Body of pancreas (tissue), 4 donors: ENCODE measurements at regions not wholly inside any gene's neighbourhood (a gene's known extent, or its start where the extent isn't known, plus 50 kb on each side); places are given as distances from the start of the nearest gene placed in this dataset.

ENCODE experiments used
- POLR2A ChIP-seq, 3 donors: fragments of 450-650 bp; IDR thresholded peaks; one replicate each; pipeline ENCODE4 v1.6.1; 2016; ENCODE audit warnings: antibody characterized with exemption in 3 of 3, mild to moderate bottlenecking in 2 of 3
- TF ChIP-seq, protein P1 (sequence below), 7 experiments: fragments of 450-650 bp in 4 of 7; fragments of 200-600 bp in 3 of 7; sonication (generic) in 3 of 7; IDR thresholded peaks; one replicate each; pipeline ENCODE4 v1.5.1; 2016 to 2019; ENCODE audit warnings: antibody characterized with exemption in 7 of 7

DNA sequence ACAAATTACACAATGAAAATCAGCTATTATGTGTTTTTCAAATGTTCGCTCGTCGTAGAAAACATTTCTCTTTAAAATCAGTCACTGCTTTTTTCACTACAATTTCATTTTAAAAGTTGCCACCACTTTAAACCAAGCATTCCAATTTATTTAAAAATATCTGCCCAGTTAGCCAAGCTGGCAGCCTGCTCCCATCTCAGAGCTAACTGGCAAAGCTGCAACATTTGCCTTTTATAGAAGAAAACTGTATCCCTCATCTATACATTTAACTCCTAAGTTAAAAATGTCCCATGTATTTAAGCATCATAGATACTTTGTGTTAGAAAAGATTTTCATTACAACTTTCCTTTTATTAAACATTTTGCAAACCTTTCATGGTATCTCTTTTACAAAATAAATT is 294.9 kb upstream of the ADAMTS16 start:
- no peak for TF ChIP-seq POLR2A (IDR thresholded peaks at IDR 0.05)
- TF ChIP-seq, protein P1, sequence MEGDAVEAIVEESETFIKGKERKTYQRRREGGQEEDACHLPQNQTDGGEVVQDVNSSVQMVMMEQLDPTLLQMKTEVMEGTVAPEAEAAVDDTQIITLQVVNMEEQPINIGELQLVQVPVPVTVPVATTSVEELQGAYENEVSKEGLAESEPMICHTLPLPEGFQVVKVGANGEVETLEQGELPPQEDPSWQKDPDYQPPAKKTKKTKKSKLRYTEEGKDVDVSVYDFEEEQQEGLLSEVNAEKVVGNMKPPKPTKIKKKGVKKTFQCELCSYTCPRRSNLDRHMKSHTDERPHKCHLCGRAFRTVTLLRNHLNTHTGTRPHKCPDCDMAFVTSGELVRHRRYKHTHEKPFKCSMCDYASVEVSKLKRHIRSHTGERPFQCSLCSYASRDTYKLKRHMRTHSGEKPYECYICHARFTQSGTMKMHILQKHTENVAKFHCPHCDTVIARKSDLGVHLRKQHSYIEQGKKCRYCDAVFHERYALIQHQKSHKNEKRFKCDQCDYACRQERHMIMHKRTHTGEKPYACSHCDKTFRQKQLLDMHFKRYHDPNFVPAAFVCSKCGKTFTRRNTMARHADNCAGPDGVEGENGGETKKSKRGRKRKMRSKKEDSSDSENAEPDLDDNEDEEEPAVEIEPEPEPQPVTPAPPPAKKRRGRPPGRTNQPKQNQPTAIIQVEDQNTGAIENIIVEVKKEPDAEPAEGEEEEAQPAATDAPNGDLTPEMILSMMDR (IDR thresholded peaks at IDR 0.05) = no peak
